ENCODE measurements at regions not wholly inside any gene's neighbourhood (a gene's known extent, or its start where the extent isn't known, plus 50 kb on each side); places are given as distances from the start of the nearest gene placed in this dataset.

DNA sequence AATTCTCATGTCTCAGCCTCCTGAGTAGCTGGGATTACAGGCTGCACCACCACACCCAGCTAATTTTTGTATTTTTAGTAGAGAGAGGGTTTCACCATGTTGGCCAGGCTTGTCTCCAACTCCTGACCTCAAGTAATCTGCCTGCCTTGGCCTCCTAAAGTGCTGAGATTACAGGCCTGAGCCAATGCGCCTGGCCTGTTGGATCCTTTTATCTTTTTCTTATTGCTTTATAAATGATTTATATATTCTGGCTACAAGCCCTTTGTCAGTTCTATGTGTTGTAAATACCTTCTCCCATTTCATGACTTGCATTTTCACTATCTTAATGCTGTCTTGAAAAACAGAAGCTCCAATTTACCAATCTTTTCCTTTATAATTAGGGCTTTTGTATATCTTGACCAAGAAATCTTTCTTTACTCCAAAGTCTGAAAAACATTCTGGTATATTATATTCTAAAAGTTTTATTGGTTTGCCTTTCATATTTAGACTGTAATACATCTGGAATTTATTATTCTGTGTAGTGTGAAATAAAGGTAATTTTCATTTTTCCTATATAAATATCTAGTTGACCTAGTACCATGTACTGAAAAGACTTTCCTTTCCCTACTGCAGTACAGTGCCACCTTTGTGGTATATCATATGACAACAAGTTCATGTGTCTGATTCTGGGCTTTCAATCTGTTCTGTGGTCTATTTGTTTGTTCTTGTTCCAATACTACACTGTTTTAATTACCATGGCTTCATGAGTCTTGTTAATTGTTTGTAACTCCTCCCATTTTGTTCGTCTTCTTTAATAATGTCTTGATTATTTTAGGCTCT is 52.9 kb upstream of the RNU6-1 start:
- Histone ChIP-seq H3K4me1 (ENCODE audit: control insufficient read depth, insufficient read depth, low read length) (peaks cover 8% of the 10 kb centered on the region), H3K27me3 (ENCODE audit: control insufficient read depth, insufficient read depth, low read length) (no peaks in the 10 kb centered on the region), H3K27ac (ENCODE audit: low read depth, low read length) (peak overlapping the region; percentile 63), H3K4me3 (ENCODE audit: low read length) (no peak overlapping the region), H3K36me3 (ENCODE audit: control insufficient read depth, insufficient read depth, low read length) (no peaks in the 10 kb centered on the region), H3K9ac (ENCODE audit: low read length) (no peak overlapping the region)

DNA sequence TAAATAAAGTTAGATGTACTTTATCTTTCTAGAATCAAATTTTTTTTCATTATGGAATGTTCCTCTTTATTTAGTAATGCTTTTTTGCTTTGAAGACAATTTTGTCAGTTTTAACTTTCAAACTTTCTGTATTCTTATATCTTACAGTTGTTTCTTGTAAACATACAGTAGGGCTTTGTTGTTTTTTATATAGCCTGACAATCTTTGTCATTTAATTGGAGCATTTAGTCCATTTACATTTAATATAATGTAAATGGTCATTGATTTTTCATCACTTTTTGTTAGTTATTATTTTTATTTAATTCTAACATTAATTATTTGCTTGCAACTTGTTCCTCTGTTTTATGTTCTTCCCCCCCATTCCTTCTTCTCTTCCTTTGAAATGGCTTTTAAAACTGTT is 55.4 kb upstream of the RNU6-1 start:
- no peaks in the 10 kb centered on the region for H3K36me3 ChIP-seq (ENCODE audit: control insufficient read depth, insufficient read depth, low read length)
- H3K9ac ChIP-seq (ENCODE audit: low read length) = no peak overlapping the region
- H3K27me3 ChIP-seq (ENCODE audit: control insufficient read depth, insufficient read depth, low read length) = no peaks in the 10 kb centered on the region
- H3K4me3 ChIP-seq (ENCODE audit: low read length) = no peak overlapping the region
- peaks cover 8% of the 10 kb centered on the region for H3K4me1 ChIP-seq (ENCODE audit: control insufficient read depth, insufficient read depth, low read length)
- no peak overlapping the region for H3K27ac ChIP-seq (ENCODE audit: low read depth, low read length)

GRCh38 chr15:67897646-67898339 is 57.9 kb upstream of the RNU6-1 start:
- no peak overlapping the region for H3K27ac ChIP-seq (ENCODE audit: low read depth, low read length)
- no peak overlapping the region for H3K9ac ChIP-seq (ENCODE audit: low read length)
- no peaks in the 10 kb centered on the region for H3K36me3 ChIP-seq (ENCODE audit: control insufficient read depth, insufficient read depth, low read length)
- no peak overlapping the region for H3K4me3 ChIP-seq (ENCODE audit: low read length)
- no peaks in the 10 kb centered on the region for H3K4me1 ChIP-seq (ENCODE audit: control insufficient read depth, insufficient read depth, low read length)
- no peaks in the 10 kb centered on the region for H3K27me3 ChIP-seq (ENCODE audit: control insufficient read depth, insufficient read depth, low read length)

DNA sequence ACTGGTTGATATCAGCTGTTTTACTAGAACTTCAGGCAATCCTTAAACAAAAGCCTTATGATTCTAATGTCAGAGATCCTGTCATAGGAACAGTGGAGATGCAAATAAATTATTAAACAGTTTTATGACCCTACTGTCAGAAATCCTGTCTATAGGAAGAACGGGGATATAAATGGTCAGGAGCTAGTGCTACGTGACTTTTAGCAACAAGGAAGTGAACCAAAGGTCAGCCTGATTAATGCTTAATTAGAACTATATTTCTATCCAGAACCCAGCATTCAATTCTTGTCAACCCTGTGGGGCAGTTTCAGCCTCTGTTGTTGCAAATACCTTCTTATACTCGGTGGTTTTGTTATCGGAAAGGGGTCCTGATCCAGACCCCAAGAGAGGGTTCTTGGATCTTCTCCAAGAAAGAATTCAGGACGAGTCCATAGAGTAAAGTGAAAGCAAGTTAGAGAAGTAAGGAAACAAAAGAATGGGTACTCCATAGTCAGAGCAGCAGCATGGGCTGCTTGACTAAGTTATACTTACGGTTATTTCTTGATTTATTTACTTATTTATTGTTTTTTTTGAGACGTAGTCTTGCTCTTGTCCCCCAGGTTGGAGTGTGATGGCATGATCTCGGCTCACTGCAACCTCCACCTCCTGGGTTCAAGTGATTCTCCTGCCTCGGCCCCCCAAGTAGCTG is 59.9 kb upstream of the RNU6-1 start:
- no peaks in the 10 kb centered on the region for H3K27me3 ChIP-seq (ENCODE audit: control insufficient read depth, insufficient read depth, low read length)
- H3K4me3 ChIP-seq (ENCODE audit: low read length) = no peak overlapping the region
- no peaks in the 10 kb centered on the region for H3K4me1 ChIP-seq (ENCODE audit: control insufficient read depth, insufficient read depth, low read length)
- no peak overlapping the region for H3K27ac ChIP-seq (ENCODE audit: low read depth, low read length)
- H3K9ac ChIP-seq (ENCODE audit: low read length) = no peak overlapping the region
- H3K36me3 ChIP-seq (ENCODE audit: control insufficient read depth, insufficient read depth, low read length) = no peaks in the 10 kb centered on the region

DNA sequence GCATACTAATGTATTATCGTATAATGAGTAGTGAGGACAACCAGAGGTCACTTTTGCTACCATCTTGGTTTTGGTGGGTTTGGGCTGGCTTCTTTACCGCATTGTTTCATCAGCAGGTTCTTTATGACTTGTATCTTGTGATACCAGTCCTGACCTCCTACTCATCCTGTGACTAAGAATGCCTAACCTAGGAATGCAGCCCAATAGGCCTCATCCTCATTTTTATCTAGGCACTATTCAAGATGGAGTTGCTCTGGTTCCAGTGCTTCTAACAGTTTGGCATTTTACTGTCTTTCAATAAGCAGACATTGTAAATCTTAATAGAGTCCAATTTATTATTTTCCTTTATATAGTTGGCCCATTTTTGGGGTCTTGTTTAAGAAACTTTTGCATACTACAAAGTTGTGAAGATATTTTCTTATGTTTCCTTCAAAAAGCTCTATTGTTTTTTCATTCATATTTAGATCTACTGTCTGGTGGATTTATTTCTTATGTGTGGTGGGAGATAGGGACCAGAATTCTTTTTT is 60.8 kb upstream of the RNU6-1 start:
- H3K27me3 ChIP-seq (ENCODE audit: control insufficient read depth, insufficient read depth, low read length) = no peaks in the 10 kb centered on the region
- no peak overlapping the region for H3K27ac ChIP-seq (ENCODE audit: low read depth, low read length)
- H3K4me1 ChIP-seq (ENCODE audit: control insufficient read depth, insufficient read depth, low read length) = no peaks in the 10 kb centered on the region
- H3K9ac ChIP-seq (ENCODE audit: low read length) = no peak overlapping the region
- H3K36me3 ChIP-seq (ENCODE audit: control insufficient read depth, insufficient read depth, low read length) = no peaks in the 10 kb centered on the region
- no peak overlapping the region for H3K4me3 ChIP-seq (ENCODE audit: low read length)

GRCh38 chr15:67901922-67902321 is 62.1 kb upstream of the RNU6-1 start:
- H3K9ac ChIP-seq (ENCODE audit: low read length) = no peak overlapping the region

DNA sequence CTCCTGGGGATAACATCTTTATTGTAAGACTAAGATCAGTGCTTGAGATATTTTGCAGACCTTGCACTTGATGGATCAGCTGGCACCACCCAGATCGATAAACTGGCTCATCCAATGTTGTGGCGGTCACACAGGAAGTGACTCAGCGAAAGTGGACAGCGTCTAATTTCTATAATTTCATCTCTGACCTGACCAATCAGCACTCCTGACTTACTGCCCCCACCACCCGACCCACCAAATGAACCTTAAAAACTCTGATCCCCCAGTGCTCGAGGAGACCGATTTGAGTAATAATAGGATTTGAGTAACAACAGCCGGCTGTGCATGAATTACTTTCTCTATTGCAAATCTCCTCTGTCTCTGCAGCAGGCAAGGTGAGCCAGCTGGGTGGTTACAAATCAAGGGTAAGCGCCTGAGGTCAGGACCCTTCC is 62.7 kb upstream of the RNU6-1 start:
- Histone ChIP-seq H3K4me1 (ENCODE audit: control insufficient read depth, insufficient read depth, low read length) (no peaks in the 10 kb centered on the region), H3K4me3 (ENCODE audit: low read length) (no peak overlapping the region), H3K27ac (ENCODE audit: low read depth, low read length) (no peak overlapping the region), H3K9ac (ENCODE audit: low read length) (no peak overlapping the region), H3K27me3 (ENCODE audit: control insufficient read depth, insufficient read depth, low read length) (no peaks in the 10 kb centered on the region), H3K36me3 (ENCODE audit: control insufficient read depth, insufficient read depth, low read length) (no peaks in the 10 kb centered on the region)

More at GRCh38 chr15:67901922-67902321, 62.1 kb upstream of the RNU6-1 start:
- H3K4me3 ChIP-seq (ENCODE audit: low read length) = no peak overlapping the region
- no peak overlapping the region for H3K27ac ChIP-seq (ENCODE audit: low read depth, low read length)
- no peaks in the 10 kb centered on the region for H3K27me3 ChIP-seq (ENCODE audit: control insufficient read depth, insufficient read depth, low read length)
- no peaks in the 10 kb centered on the region for H3K36me3 ChIP-seq (ENCODE audit: control insufficient read depth, insufficient read depth, low read length)
- no peaks in the 10 kb centered on the region for H3K4me1 ChIP-seq (ENCODE audit: control insufficient read depth, insufficient read depth, low read length)

DNA sequence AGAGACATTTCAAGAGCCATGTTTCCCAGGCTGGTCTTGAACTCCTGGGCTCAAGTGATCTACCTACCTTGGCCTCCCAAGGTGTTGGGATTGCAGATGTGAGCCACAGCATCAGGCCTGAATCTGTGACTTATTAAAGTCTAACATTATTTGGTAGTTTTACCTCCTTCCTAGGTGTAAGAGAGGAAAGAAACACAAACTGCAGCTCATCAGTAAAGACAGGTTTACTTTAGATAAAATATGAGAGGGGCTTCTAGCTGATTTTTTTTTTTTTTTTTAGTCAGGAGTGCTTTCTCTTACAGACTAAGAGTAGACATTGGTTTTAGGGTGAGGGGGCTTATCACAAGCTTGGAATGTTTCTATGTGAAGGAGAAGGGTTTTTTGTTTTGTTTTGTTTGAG is 63.9 kb upstream of the RNU6-1 start:
- H3K27me3 ChIP-seq (ENCODE audit: control insufficient read depth, insufficient read depth, low read length) = no peaks in the 10 kb centered on the region
- no peak overlapping the region for H3K9ac ChIP-seq (ENCODE audit: low read length)
- no peaks in the 10 kb centered on the region for H3K36me3 ChIP-seq (ENCODE audit: control insufficient read depth, insufficient read depth, low read length)
- H3K4me3 ChIP-seq (ENCODE audit: low read length) = no peak overlapping the region
- H3K4me1 ChIP-seq (ENCODE audit: control insufficient read depth, insufficient read depth, low read length) = no peaks in the 10 kb centered on the region
- H3K27ac ChIP-seq (ENCODE audit: low read depth, low read length) = no peak overlapping the region

DNA sequence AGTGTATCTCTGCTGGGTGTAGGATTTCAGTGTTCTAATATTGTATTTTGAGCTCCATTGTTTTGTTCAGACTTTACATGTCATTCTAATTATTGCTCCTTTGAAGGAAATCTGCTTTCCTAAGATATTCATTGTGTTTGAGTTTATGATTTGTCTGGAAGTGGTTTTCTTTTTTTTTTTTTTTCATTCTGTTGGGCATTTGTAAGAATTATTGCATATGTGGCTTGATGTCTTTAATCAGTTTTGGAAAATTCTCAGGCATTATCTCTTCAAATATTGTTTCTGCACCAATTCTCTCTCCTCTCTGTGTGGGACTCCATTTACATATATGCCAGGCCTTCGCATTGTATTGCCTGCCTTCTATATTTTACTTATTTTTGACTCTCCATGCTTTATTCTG is 65.8 kb upstream of the RNU6-1 start:
- Histone ChIP-seq H3K4me1 (ENCODE audit: control insufficient read depth, insufficient read depth, low read length) (no peaks in the 10 kb centered on the region), H3K27me3 (ENCODE audit: control insufficient read depth, insufficient read depth, low read length) (no peaks in the 10 kb centered on the region), H3K27ac (ENCODE audit: low read depth, low read length) (no peak overlapping the region), H3K4me3 (ENCODE audit: low read length) (no peak overlapping the region), H3K36me3 (ENCODE audit: control insufficient read depth, insufficient read depth, low read length) (no peaks in the 10 kb centered on the region), H3K9ac (ENCODE audit: low read length) (no peak overlapping the region)

- H3K27me3 ChIP-seq (ENCODE audit: control insufficient read depth, insufficient read depth, low read length) = no peaks in the 10 kb centered on the region
Observed at GRCh38 chr15:67906382-67906781, 66.5 kb upstream of the RNU6-1 start.

GRCh38 chr15:67907184-67907723 is 67.4 kb upstream of the RNU6-1 start:
- Histone ChIP-seq H3K9ac (ENCODE audit: low read length) (no peak overlapping the region), H3K4me1 (ENCODE audit: control insufficient read depth, insufficient read depth, low read length) (no peaks in the 10 kb centered on the region), H3K36me3 (ENCODE audit: control insufficient read depth, insufficient read depth, low read length) (no peaks in the 10 kb centered on the region), H3K27me3 (ENCODE audit: control insufficient read depth, insufficient read depth, low read length) (no peaks in the 10 kb centered on the region), H3K4me3 (ENCODE audit: low read length) (no peak overlapping the region), H3K27ac (ENCODE audit: low read depth, low read length) (no peak overlapping the region)

More at GRCh38 chr15:67906382-67906781, 66.5 kb upstream of the RNU6-1 start:
- Histone ChIP-seq H3K9ac (ENCODE audit: low read length) (no peak overlapping the region), H3K27ac (ENCODE audit: low read depth, low read length) (no peak overlapping the region), H3K36me3 (ENCODE audit: control insufficient read depth, insufficient read depth, low read length) (no peaks in the 10 kb centered on the region), H3K4me1 (ENCODE audit: control insufficient read depth, insufficient read depth, low read length) (no peaks in the 10 kb centered on the region), H3K4me3 (ENCODE audit: low read length) (no peak overlapping the region)

DNA sequence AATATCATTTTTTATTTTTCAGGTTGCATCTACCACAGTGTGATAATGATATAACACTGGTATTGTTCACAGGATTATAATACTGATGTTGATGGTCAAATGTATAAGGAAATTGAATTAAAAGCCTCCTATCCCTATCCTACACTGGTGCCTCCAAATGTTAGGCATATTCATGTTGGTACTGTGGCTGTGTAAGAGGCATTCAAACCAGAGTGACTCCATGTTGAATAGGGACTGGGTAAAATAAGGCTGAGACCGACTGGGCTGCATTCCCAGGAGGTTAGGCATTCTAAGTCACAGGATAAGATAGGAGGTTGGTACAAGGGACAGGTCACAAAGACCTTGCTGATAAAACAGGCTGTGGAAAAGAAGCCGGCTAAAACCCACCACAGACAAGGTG is 68.9 kb upstream of the RNU6-1 start:
- H3K36me3 ChIP-seq (ENCODE audit: control insufficient read depth, insufficient read depth, low read length) = no peaks in the 10 kb centered on the region
- no peak overlapping the region for H3K27ac ChIP-seq (ENCODE audit: low read depth, low read length)
- no peaks in the 10 kb centered on the region for H3K27me3 ChIP-seq (ENCODE audit: control insufficient read depth, insufficient read depth, low read length)
- H3K9ac ChIP-seq (ENCODE audit: low read length) = no peak overlapping the region
- H3K4me1 ChIP-seq (ENCODE audit: control insufficient read depth, insufficient read depth, low read length) = peaks cover under 1% of the 10 kb centered on the region
- no peak overlapping the region for H3K4me3 ChIP-seq (ENCODE audit: low read length)
